ENCODE measurements at regions not wholly inside any gene's neighbourhood (a gene's known extent, or its start where the extent isn't known, plus 50 kb on each side); places are given as distances from the start of the nearest gene placed in this dataset.

GRCh38 chr4:124529131-124529530 lies 183.4 kb downstream of the ANKRD50 start:
- no peak for DNase-seq (ENCODE audit: low read depth, low spot score)

DNA sequence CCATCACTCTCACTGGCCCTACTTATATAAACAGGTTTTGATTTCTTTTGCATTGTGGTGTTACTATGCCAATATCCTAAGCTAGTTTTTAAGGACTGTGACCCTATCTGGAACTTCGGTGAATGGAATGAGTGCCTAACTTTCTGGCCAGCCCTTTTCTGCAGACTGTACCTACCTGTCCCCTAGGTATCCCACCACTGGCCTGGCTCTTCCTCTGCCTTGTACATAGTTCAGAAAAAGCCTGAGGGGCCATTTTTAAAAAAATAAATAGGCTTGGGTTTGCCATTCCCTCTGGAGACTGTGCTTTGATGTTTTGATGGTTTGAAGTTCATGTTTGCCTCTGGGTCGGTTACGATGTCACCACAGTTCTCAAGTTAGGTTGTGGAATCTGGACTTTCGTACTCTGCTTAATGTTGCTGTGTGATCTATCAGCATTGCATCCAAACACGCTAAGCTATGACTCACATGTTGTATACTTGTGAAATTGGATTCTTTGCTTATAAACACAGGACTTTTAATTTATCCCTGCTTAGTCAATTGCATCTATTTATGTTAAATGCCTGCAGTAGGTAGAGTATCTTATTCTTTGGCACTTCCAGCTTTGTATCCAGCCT lies 182.0 kb downstream of the ANKRD50 start:
- DNase-seq (ENCODE audit: low read depth, low spot score) = no peak

DNA sequence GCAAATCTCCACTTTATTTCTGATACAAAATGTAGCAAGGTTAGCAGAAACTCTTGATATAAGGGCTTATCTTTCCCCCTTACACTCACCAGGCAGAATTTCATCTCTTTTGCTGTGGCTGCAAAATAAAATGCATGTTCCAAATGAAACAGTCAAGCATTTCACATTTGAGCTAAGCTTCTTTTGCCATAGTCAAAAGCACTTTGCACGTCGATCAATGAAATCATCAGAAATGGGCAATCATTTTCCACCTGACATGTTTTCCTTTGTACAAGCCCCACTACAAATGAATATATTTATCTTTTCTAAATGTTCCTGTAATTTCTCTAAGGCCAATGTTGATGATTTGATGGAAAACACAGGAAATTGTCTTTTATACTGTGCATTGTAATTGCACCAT lies 178.4 kb downstream of the ANKRD50 start:
- DNase-seq (ENCODE audit: low read depth, low spot score) = no peak

DNA sequence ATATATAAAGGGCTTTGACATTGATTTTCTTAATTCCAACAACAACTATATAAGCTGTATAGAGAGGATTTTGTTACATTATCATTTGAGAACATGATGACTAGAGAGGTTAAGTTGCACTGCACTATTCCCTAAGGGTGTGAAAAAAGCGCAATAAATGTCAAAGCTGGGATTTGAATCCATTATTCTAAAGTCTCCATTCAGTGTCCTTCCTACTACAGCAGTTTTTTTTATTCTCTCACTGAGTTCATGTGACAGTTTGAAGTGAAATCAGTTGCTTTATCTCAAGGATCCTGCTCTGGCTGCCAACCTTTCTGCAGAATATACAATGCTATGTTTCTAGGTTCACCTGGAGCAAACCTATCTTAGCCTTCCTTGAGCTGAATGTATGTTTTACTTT lies 177.5 kb downstream of the ANKRD50 start:
- DNase-seq (ENCODE audit: low read depth, low spot score) = no peak

DNA sequence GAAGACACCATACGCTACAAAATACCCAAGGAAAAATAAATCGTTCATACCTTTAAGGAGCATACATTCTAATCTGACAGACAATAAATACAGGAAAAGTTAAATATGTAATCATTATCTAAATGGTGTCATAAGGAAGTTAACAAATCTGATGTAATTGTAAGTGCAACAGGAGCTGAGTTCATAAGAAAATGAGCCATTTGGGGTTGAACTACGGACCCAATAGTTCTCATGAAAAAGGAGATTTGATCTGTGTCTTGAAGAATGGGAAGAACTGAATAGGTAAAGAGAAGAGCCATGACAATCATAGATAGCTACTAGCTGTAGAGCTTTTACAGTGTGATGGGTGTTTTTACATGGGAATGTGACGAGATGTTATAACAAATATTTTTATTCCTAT lies 175.6 kb downstream of the ANKRD50 start:
- DNase-seq (ENCODE audit: low read depth, low spot score) = no peak

DNA sequence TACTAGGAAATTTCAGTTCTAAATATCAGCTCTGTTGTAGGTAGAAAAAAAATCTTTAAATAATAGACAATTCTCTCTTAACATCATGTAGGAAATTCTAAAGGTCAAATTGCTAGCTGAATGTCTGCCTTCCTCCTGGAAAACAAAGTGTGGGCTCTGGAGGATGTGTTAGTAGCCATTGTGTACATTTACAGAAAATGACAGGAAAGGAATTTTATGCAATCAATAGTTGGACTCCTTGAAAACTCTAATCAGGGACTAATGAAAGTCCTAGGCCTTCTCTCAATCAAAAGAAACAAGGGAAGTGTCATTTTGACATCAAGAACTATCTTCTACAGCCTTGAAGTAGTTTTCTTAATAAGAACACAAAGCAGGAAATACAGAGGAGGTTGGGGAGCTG lies 174.6 kb downstream of the ANKRD50 start:
- no peak for DNase-seq (ENCODE audit: low read depth, low spot score)

- DNase-seq (ENCODE audit: low read depth, low spot score) = no peak
Measured at GRCh38 chr4:124540014-124540413, 172.5 kb downstream of the ANKRD50 start.

DNA sequence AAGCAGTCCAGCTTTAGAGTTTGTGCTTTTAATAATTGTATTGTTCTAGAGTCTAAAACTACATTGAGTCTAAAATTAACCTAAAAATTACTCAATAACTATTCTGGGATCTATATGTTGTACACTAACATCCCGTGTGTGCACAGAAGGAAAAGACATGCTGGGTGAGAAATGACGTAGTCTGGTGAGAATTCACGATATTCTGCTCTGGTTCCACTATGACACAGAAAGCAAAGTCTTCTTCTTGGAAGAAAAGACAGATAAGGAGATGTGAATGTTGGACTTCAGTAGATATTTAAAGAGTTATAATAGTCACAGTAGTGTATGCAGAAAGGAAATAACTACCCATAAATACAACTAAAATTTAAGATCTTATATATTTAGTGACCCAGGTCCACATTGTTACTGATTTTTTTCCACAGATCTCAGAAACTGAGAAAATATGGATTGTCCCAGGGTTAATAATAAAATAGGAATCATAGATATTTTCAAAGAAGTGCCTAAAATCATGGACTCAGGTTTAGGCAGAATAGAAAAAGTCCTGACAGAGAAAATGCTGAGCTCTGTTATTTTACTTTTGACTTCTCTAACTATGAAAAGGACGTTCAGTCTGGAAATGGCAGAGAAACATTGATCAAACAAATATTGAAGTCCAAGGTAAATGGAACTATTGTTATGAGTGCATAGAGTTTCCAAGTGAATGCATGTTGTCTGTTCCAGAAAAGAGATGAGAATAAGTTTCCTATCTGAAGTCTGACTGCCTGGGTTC lies 170.7 kb downstream of the ANKRD50 start:
- DNase-seq (ENCODE audit: low read depth, low spot score) = no peak

DNA sequence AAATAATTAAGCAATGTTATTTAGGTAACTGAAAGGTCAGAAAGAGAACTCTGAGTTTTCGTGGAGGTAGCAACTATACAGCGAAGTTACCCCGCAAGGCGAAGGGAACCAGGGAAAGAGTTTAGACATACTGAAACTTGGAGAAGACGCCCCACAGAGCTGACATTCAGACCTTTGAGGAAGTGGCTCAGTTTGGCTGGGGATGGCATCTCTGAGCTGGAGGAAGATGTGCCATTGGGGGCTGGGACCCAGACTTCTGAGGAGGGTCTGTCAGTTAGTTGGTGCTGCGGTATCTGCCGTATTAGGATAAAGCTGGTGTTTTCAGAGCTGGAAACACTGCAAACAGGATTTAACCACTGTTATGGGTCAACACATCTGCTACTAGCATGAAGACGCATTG lies 156.6 kb downstream of the ANKRD50 start:
- DNase-seq (ENCODE audit: low read depth, low spot score) = no peak

DNA sequence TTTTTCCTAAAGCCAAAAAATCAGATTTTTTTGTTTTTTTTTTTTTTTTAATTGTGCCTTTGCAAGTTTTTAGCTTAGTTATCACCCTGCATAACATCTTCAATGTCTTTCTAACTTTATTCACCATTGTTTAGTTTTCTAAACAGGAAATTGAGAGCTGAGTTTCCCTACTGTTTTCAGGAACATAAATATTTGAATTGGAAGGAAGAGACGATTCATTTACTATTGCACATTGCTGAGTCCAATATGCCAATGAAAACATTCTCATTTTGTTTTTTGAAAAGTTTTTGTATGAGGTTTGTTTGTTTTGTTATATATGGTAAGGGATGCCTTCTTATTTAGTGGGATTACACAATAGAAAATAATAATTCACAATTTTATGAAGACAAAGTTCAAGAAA lies 148.4 kb downstream of the ANKRD50 start:
- DNase-seq (ENCODE audit: low read depth, low spot score) = no peak

- DNase-seq (ENCODE audit: low read depth, low spot score) = no peak
Measured at GRCh38 chr4:124565371-124565770, 147.2 kb downstream of the ANKRD50 start.

DNA sequence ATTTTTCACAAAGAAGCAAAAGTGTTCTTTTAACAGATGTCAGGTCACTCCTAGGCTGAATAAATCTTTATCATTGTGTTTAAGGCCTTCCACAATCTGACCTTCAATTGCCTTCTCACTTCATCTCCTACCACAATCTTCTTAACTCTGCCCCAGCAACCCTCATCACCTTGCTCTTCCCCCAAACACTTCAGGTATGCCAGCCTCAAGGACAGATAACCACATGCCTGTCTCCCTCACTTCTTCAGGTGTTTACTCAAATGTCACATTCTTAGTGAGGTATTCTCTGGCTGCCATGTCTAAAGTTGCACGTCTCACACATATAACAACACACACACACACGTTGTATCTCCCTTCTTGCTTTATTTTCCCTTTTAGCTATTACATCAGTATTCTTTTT lies 146.5 kb downstream of the ANKRD50 start:
- no peak for DNase-seq (ENCODE audit: low read depth, low spot score)

DNA sequence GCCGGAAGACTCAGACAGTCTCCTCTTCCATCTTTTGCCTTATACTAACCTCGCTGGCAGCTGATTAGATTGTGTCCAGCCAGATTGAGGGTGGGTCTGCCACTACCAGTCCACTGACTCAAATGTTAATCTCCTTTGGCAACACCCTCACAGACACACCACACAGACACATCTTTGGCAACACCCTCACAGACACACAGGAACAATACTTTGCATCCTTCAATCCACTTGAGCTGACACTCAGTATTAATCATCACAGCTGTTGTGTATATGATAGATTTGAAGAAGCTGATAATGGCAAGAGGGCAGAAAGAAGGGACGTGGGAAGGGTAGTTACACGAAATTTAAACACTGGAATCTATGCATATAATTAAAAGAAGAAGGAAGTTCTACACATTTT lies 139.5 kb downstream of the ANKRD50 start:
- no peak for DNase-seq (ENCODE audit: low read depth, low spot score)

DNA sequence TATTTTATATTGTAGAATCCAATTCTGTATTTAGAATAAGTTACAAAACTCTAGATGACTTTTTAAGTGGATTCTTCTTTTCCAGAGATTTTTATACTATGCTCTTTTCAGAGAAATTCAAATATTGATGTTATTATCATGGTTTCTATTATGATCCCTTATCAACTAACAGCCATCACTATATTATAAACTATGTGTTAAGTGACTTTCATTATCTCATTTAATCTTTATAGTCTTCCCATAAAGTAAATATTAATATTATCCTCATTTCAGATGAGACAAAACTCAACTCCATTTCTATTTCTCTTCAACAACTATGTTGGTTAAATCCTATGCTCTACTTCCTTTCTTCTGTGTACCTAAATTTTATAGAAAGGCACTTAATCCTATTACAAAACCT lies 132.6 kb downstream of the ANKRD50 start:
- DNase-seq (ENCODE audit: low read depth, low spot score) = no peak

DNA sequence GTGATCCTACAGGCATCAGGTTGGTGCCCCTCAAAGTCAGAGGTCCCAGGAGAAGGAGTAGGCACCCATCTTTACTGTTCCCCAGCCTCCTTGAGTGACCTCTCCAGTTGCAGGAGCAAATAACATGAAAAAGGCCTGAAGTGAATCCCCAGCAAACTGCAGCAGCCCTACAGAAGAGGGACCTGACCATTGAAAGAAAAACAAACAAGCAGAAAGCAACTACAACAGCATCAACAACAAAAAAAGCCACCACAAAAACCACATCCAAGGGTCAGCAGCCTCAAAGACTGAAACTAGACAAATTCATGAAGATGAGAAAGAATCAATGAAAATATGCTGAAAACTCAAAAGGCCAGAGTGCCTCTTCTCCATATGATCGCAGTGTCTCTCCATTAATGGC lies 128.7 kb downstream of the ANKRD50 start:
- no peak for DNase-seq (ENCODE audit: low read depth, low spot score)

DNA sequence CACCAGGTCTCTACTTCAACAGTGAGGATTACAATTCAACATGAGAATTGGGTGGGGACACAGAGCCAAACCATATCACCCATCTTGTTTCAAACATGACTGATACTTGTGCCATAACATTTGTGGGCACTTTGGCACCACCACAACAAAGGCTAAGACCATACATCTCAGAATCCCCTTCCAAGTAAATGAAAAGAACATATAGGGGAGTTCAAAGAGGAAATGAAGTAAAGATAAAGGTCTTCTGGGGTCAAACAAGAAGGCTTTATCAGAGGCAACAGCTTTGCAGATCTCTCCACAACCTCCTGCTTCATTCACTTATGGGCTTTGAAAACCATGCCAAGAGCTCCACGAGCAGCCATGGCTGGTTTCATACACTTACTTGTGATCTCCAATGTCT lies 122.7 kb downstream of the ANKRD50 start:
- DNase-seq (ENCODE audit: low read depth, low spot score) = no peak

DNA sequence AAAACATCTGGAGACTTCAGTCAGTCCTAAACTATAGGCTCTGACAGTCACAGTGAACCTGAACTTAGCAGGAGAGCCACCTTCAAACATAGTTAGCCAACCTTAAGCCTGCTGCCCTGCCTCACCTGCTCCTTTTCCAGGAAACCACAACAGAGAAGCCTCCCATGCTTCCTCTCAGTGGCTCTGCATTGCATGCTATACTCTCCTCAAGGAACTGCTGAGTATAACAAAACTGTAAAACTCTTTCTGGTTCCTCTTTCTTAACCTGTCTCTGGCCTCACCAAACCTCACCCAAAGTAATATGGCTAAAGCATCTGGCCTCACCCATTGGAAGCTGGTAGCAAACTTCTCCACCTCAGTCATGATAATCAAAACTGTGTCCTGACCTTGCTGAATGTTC lies 122.1 kb downstream of the ANKRD50 start:
- no peak for DNase-seq (ENCODE audit: low read depth, low spot score)

- no peak for DNase-seq (ENCODE audit: low read depth, low spot score)
Measured at GRCh38 chr4:124591637-124592036, 120.9 kb downstream of the ANKRD50 start.

- DNase-seq (ENCODE audit: low read depth, low spot score) = no peak
Measured at GRCh38 chr4:124593494-124593893, 119.0 kb downstream of the ANKRD50 start.

GRCh38 chr4:124594945-124595344 lies 117.6 kb downstream of the ANKRD50 start:
- DNase-seq (ENCODE audit: low read depth, low spot score) = no peak

DNA sequence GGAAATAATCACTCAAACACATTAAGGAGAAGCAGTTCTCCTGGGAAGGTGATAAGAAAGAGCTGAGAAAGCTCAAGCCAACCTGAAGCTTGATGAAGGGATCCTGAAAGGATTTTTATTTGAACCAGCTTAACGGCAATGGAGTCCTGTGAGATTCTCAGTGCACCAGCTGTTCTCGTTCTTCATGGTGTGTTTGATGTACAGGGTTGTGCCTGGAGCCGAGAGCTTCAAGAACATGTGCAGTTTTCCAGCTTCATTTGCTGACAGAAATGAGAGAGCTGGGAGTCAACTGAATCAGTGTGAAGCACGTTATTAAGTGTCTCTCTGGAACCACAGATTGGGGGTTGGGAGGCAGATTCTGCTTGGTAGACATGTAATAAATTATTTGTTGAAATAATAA lies 115.7 kb downstream of the ANKRD50 start:
- no peak for DNase-seq (ENCODE audit: low read depth, low spot score)

DNA sequence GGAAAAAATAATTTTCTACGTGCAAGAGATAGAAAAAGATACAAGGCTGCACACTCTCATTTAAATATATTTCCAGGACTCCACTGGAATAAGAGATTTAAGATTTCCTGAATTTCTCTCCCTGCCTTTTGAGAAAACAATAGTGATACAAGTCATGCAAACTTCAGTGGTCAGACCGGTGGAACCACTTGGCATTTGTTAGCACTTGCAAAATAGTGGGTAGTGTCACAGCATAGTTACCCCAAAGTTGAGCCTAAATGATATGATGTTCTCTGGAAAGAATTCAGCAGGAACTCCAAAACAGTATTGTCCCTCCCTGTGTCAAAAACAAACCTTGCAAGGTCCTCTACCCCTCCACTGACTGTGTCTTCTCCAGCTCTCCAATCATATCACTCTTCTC lies 102.3 kb downstream of the ANKRD50 start:
- no peak for DNase-seq (ENCODE audit: low read depth, low spot score)

Data from activated naive CD8-positive, alpha-beta T cell treated with anti-CD3 and anti-CD28 coated beads, Interleukin-2, amount 50 U/mL, for 16 hours (primary cell).